ENCODE measurements at regions not wholly inside any gene's neighbourhood (a gene's known extent, or its start where the extent isn't known, plus 50 kb on each side); places are given as distances from the start of the nearest gene placed in this dataset.

DNA sequence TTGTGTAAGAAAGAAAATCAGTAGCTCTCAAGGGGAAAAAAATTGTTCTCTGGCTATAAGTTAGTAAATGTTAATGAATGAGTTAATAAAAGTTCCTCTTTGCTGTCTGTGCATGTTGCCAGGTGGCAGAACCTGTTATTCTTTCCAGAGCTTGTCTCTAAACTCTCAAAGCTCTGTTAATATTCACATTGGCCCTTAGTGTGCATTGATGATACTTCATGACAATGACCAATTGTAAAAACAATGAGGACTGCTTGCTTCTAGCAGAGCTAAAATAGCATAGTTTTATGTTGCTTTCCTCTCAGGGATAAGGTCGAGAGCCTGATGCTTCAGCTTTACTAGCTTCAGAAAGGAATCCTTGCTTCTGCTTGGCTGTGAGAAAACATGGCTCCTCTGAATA, 91.5 kb downstream of the RAD51AP2 start:
- Histone ChIP-seq H3K27me3 (no peaks in the 10 kb centered on the region), H3K4me1 (no peaks in the 10 kb centered on the region), H3K9ac (no peak overlapping the region), H3K36me3 (no peaks in the 10 kb centered on the region), H3K4me3 (no peak overlapping the region), H3K27ac (no peak overlapping the region), H4K20me1 (no peaks in the 10 kb centered on the region), H3K9me3 (replicated peaks in 1 of 11) (no peaks in the 10 kb centered on the region), H3K4me2 (no peak overlapping the region)
- no peak for TF ChIP-seq Cebpa-rat (IDR thresholded peaks at IDR 0.05)

- no peaks in the 10 kb centered on the region for H3K4me1 ChIP-seq
- H3K9ac ChIP-seq: no peak overlapping the region
- no peak overlapping the region for H3K4me2 ChIP-seq
- TF ChIP-seq Cebpa-rat (IDR thresholded peaks at IDR 0.05): no peak
- no peak overlapping the region for H3K4me3 ChIP-seq
- no peaks in the 10 kb centered on the region for H3K9me3 ChIP-seq (replicated peaks in 1 of 11)
- H4K20me1 ChIP-seq: no peaks in the 10 kb centered on the region
- no peak overlapping the region for H3K27ac ChIP-seq
- H3K27me3 ChIP-seq: no peaks in the 10 kb centered on the region
- no peaks in the 10 kb centered on the region for H3K36me3 ChIP-seq
Observed at GRCh38 chr2:17422061-17422460, 96.2 kb downstream of the RAD51AP2 start.

- H3K4me3 ChIP-seq: no peak overlapping the region
- TF ChIP-seq Cebpa-rat (IDR thresholded peaks at IDR 0.05): no peak
- no peak overlapping the region for H3K27ac ChIP-seq
- no peaks in the 10 kb centered on the region for H3K36me3 ChIP-seq
- no peak overlapping the region for H3K4me2 ChIP-seq
- H3K9me3 ChIP-seq (replicated peaks in 1 of 11): no peaks in the 10 kb centered on the region
- H3K9ac ChIP-seq: no peak overlapping the region
- H3K4me1 ChIP-seq: no peaks in the 10 kb centered on the region
- no peaks in the 10 kb centered on the region for H3K27me3 ChIP-seq
- no peaks in the 10 kb centered on the region for H4K20me1 ChIP-seq
Observed at GRCh38 chr2:17416884-17417391, 101.3 kb downstream of the RAD51AP2 start.

GRCh38 chr2:17413036-17413435, 105.2 kb downstream of the RAD51AP2 start:
- H3K4me2 ChIP-seq: no peak overlapping the region
- H3K4me3 ChIP-seq: no peak overlapping the region
- TF ChIP-seq Cebpa-rat (IDR thresholded peaks at IDR 0.05): no peak
- H4K20me1 ChIP-seq: no peaks in the 10 kb centered on the region
- H3K4me1 ChIP-seq: no peaks in the 10 kb centered on the region
- H3K27ac ChIP-seq: no peak overlapping the region
- H3K9ac ChIP-seq: no peak overlapping the region
- no peaks in the 10 kb centered on the region for H3K27me3 ChIP-seq
- no peaks in the 10 kb centered on the region for H3K36me3 ChIP-seq
- H3K9me3 ChIP-seq (replicated peaks in 1 of 11): 0 out of 22 replicates have a peak, but pooled peaks cover 0 to 5% (median 0%) of the 10 kb centered on the region in 11 experiments

- H3K36me3 ChIP-seq: no peaks in the 10 kb centered on the region
- no peak overlapping the region for H3K9ac ChIP-seq
- no peaks in the 10 kb centered on the region for H4K20me1 ChIP-seq
- no peak overlapping the region for H3K4me3 ChIP-seq
- H3K27ac ChIP-seq: no peak overlapping the region
- H3K9me3 ChIP-seq (replicated peaks in 1 of 11): peaks cover 15 to 34% (median 23%) of the 10 kb centered on the region in 11 experiments
- no peaks in the 10 kb centered on the region for H3K4me1 ChIP-seq
- H3K4me2 ChIP-seq: no peak overlapping the region
- TF ChIP-seq Cebpa-rat (IDR thresholded peaks at IDR 0.05): no peak
- no peaks in the 10 kb centered on the region for H3K27me3 ChIP-seq
Observed at GRCh38 chr2:17401096-17401495, 117.1 kb downstream of the RAD51AP2 start.

GRCh38 chr2:17398770-17399169, 119.5 kb downstream of the RAD51AP2 start:
- Histone ChIP-seq H3K4me2 (no peak overlapping the region), H3K27ac (no peak overlapping the region), H3K4me1 (no peaks in the 10 kb centered on the region), H3K27me3 (no peaks in the 10 kb centered on the region), H3K9me3 (replicated peaks in 1 of 11) (peaks cover 10 to 21% (median 12%) of the 10 kb centered on the region in 11 experiments), H3K9ac (no peak overlapping the region), H3K36me3 (no peaks in the 10 kb centered on the region), H3K4me3 (no peak overlapping the region), H4K20me1 (no peaks in the 10 kb centered on the region)
- no peak for TF ChIP-seq Cebpa-rat (IDR thresholded peaks at IDR 0.05)

DNA sequence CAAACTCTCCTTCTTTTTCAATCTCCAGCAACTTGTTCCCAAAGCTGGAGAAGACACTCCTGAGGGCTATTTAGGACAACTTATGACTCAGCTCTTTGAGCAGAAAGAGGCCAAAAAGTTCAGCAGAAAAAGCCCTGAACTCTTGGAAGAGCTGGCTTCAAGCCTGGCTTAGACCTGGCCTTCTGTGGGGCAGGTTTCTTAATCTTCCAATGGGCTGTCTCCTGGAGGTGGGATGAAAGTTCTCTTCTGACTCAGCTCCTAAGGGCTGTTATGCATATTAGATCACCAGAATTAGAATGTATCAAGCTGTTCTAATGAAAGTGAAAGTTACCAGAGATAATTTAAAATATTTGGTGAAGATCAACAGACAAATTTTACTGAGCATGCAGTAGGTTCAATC, 129.4 kb downstream of the RAD51AP2 start:
- no peak overlapping the region for H3K27ac ChIP-seq
- peaks cover 0 to 4% (median 0%) of the 10 kb centered on the region in 11 experiments; a peak in 3 of 22 replicates for H3K9me3 ChIP-seq (replicated peaks in 1 of 11)
- H3K4me2 ChIP-seq: no peak overlapping the region
- H3K4me1 ChIP-seq: no peaks in the 10 kb centered on the region
- no peak overlapping the region for H3K9ac ChIP-seq
- no peaks in the 10 kb centered on the region for H3K36me3 ChIP-seq
- H4K20me1 ChIP-seq: no peaks in the 10 kb centered on the region
- TF ChIP-seq Cebpa-rat (IDR thresholded peaks at IDR 0.05): no peak
- no peaks in the 10 kb centered on the region for H3K27me3 ChIP-seq
- H3K4me3 ChIP-seq: no peak overlapping the region

GRCh38 chr2:17387591-17387990, 130.6 kb downstream of the RAD51AP2 start:
- Histone ChIP-seq H3K9me3 (replicated peaks in 1 of 11) (peaks cover 0 to 4% (median 0%) of the 10 kb centered on the region in 11 experiments; a peak in 3 of 22 replicates), H3K4me2 (no peak overlapping the region), H3K4me3 (no peak overlapping the region), H3K27me3 (no peaks in the 10 kb centered on the region), H4K20me1 (no peaks in the 10 kb centered on the region), H3K27ac (no peak overlapping the region), H3K9ac (no peak overlapping the region), H3K36me3 (no peaks in the 10 kb centered on the region), H3K4me1 (no peaks in the 10 kb centered on the region)
- TF ChIP-seq Cebpa-rat (IDR thresholded peaks at IDR 0.05): no peak

DNA sequence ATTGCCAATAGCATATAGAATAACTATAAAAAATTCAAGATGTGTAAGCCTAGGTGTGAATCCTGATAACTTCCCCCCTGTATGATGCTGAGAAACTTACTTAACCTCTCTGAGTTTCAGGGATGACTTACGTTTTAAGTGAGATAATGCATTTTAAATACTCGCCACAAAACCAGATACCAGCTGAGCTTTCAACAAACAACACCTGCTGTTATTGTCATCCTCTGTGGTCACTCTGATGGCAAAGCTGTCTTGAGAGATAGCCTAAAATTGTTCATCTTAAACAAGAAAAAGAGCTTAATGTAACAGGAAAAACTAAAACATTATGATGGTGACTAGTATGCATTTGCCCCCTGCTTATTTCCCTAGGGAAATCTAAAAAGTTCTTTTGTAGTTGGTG, 131.5 kb downstream of the RAD51AP2 start:
- H3K27me3 ChIP-seq: no peaks in the 10 kb centered on the region
- TF ChIP-seq Cebpa-rat (IDR thresholded peaks at IDR 0.05): no peak
- H3K4me3 ChIP-seq: no peak overlapping the region
- H3K27ac ChIP-seq: no peak overlapping the region
- no peaks in the 10 kb centered on the region for H3K36me3 ChIP-seq
- H3K9ac ChIP-seq: no peak overlapping the region
- no peaks in the 10 kb centered on the region for H4K20me1 ChIP-seq
- H3K9me3 ChIP-seq (replicated peaks in 1 of 11): peaks cover 0 to 4% (median 0%) of the 10 kb centered on the region in 11 experiments; a peak in 3 of 22 replicates
- no peak overlapping the region for H3K4me2 ChIP-seq
- H3K4me1 ChIP-seq: no peaks in the 10 kb centered on the region

DNA sequence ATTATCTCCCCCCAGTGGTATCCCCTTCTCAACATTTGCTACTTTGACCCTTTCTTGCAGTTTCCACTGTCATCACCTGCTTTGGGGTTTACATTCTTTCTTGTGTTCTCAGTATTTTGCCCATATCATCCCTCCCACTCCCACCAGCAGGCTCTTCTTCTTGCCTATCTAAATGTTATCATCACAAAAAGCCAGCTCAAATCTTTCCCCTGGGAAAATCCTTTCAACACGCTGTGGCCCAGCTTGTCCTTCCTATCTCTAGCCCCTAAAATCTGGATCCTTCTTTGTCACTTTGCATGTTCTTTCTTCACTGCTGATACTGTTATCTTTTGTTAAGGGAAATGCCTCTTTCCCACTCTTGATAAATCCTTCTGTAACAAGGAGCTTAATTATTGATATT, 138.2 kb downstream of the RAD51AP2 start:
- Histone ChIP-seq H3K4me2 (no peak overlapping the region), H3K9ac (no peak overlapping the region), H3K36me3 (no peaks in the 10 kb centered on the region), H3K4me1 (0 out of 20 replicates have a peak, but pooled peaks cover 0 to 5% (median 0%) of the 10 kb centered on the region in 10 experiments), H3K27ac (no peak overlapping the region), H3K27me3 (peaks cover 0 to 31% (median 0%) of the 10 kb centered on the region in 11 experiments; a peak in 4 of 22 replicates), H3K4me3 (no peak overlapping the region), H4K20me1 (no peaks in the 10 kb centered on the region), H3K9me3 (replicated peaks in 1 of 11) (no peaks in the 10 kb centered on the region)
- no peak for TF ChIP-seq Cebpa-rat (IDR thresholded peaks at IDR 0.05)

All from BLaER1 treated with 17β-estradiol and CSF1 and Interleukin-3, amounts not matched to agents 10 nM and 100 nM (cell line).